ENCODE measurements at regions not wholly inside any gene's neighbourhood (a gene's known extent, or its start where the extent isn't known, plus 50 kb on each side); places are given as distances from the start of the nearest gene placed in this dataset.

DNA sequence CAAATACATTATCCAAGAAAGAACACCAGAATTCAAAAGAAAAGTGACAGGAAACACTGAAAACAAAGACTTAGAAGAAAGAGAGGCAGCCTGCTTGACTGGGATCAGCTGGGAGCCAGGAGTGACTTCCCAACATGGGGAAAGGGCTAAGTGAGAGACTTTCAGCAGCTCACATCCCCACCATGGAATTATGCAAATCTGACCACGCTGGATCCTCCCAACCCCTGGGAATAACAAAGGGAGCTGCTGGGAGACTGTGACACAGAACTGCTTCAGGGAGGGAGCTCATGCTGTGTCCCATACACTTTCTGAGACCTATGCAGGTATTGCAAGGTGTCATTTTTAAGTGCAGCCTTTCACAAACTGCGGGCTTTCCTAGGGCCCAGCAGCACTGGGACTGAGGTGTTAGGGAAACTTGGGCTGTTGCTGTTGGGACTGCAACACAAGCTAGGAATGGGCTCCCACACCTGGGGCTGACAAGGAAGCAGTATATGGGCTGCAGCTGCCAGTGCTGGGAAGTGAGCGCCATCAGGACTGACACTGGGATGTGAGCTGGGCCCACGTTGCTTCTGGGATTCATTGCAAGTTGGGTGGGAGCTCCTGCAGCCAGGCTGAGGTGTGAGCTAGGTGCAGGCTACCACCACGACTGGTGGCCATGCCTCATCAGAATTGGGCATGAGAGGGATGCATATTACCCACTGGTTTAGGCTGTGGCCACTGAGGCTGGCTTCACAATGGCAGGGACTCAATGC is 139.1 kb downstream of the KDR start:
- no peak for DNase-seq

DNA sequence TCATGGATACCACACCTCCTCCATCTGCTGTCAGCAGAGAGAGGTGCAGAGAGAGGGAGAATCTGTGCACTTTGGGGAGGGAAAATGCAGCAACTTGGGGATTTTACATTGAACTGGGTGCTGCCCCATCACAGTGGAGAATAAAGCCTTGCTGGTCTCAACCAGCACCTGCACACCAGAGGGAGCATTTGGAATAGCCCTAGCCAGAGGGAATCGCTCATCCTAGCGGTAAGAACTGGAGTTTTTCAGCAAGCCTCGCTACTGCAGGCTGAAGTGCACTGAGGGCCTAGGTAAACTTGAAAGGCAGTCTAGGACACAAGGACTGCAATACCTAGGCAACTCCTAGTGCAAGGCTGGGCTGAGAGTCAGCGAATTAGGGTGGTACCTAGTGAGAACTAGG is 148.7 kb downstream of the KDR start:
- DNase-seq, result no peak

GRCh38 chr4:54976031-54976430 is 149.4 kb downstream of the KDR start:
- DNase-seq, result no peak

DNA sequence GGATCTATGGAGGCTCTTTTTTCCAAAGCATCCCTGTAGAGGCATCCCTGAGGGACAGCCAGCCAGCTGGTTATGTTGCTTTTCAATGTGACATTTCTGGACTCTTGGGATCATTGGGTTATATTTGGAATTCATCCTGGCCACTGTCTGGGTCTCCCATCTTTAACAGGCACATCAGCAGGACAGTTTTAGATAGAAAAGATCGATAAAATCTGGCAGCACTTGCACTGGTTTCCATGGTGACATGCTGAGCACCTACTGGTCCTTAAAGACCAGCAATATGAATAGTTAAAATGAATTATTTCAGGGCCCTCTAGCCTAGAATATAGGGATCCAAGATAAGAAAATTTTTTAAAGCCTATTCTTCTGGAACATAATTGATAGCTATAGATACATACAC is 151.6 kb downstream of the KDR start:
- no peak for DNase-seq

- DNase-seq, result peak; percentile 51
Measured at GRCh38 chr4:54971474-54971950, 153.9 kb downstream of the KDR start.

GRCh38 chr4:54967289-54967688 is 158.1 kb downstream of the KDR start:
- DNase-seq, result no peak

DNA sequence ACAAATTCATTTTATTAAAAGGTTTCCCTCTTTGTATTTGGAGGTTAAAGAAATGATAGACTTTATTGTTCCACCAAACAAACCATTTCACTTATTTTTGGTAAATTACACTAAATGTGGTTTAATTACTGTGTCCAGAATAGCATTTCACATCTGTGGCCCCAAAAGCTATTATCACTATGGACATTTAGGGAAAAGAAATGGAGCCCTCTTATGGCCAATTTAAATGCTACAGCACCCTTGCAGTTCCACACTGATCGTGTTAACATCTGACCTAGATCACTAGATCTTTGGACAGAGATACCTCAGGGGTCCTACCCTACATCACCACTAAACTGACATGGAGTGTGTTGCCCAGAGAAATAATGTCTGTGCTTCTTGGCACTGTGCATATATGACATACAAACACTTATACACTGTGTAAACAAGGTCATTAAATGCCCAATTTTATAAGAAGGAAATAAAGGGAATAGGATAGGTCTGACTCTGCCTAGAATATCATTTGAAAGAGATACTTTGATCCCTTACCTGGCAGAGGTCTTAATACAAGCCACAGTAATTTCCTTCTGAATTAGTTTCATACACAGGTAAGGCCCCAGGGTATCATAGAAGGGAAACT is 163.9 kb downstream of the KDR start:
- peak; percentile 48 for DNase-seq

DNA sequence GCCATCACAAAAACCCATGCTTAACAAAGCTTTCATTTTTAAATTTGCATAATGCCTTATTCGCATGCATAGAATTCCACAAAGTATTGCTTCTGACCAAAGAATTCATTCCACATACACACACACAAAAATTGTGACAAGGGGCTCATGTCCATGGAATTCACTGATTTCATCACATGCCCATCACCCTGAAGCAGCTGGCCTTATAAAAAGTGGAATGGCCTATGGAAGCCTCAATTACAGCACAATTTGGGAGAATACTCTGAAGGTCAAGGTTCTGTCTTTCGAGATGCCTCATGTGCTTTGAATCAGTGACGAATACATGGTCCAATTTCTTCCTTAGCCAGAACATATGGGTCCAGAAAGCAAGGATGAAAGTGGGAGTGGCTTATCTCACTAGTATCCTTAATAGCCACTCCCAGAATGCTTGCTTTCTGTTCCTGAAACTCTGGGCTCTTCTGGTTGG is 165.7 kb downstream of the KDR start:
- DNase-seq, result peak; percentile 94

DNA sequence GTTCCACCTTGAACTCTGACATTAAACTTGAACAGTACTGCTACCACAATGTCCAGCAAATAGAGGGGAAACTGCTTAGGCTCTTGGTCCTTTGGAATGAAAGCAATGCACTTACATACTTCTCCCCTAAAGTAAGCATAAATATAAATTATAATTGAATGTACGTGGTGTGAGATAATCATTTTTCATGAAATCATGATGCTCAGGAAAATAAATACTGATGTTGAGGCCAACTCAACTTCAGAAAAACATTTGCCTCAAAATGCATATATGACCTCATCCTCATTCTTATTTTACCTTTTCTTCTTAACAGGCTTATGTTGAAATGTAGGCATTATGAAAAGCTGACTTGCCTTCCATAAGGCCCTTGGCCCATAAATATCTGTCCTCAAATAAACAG is 166.3 kb downstream of the KDR start:
- DNase-seq, result no peak

DNA sequence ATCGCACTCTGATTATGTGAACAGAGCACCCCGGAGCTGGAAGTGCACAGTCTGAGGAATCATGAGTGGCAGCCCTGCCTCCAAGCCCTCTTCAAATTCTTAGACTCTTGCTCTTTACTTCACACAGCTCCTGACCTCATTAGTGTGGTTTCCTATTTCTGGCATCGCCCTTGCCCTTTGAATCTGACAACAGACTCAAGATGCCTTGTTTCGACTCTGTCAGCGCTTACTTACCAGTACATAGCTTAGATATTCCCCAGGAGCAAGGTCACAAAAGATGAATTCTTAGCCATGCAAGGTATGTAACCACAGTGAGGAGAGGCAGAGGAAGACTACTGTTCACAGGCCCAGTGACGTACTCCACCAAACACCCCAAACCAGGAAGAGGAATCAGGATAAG is 167.2 kb downstream of the KDR start:
- peak; percentile 53 for DNase-seq

DNA sequence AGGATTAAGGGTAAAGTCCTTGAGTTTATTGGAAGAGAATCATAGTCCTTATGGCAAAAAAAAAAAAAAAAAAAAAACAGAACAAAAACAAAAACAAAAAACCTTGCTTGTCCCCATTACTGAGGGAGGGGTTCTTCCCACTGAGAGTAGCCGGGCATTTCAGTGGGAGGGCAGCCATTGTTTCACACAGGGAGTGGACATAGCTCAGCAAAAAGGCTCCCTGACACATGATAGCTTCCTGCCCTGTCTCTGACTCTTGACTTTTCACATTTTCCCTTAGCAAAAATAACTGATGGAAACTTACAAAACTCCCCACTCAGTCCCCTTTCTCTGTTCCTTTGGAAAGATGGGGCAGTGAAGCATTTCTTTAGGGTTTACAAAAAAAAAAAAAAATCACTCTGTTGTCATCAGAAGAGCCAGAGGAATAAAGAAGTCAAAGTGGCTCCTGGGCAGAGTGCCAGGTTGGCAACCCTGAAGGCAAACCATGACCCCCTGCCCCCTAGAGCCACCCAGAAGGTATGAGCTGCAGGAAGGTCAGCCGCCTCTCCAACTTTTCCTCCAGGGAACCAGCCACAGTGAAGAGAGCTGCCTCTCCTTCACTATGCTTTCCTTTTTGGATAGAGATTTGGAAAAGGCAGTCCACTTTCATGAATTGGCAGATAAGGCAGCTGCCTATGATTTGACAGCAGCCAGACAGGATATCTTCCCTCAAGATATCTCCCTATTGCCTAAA is 170.6 kb downstream of the KDR start:
- DNase-seq, result no peak

DNA sequence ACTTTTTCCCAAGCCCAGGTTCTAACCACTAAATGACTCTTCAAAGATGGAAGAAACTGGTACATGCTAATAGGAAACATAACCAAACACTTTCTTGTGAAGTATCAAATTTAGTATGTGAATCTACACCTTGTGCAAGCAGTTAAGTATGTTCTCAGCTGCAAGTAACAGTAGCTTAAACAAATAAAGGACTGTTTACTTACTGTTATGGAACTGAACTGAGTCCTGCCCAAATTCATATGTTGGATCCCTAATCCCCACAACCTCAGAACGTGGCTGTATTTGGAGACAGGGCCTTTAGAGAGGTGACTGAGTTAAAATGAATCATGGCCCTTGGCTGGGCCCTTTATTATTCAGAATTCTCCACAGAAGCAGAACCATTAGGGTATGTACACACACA is 178.7 kb downstream of the KDR start:
- no peak for DNase-seq

- no peak for DNase-seq
Measured at GRCh38 chr4:54945838-54946237, 179.6 kb downstream of the KDR start.

DNA sequence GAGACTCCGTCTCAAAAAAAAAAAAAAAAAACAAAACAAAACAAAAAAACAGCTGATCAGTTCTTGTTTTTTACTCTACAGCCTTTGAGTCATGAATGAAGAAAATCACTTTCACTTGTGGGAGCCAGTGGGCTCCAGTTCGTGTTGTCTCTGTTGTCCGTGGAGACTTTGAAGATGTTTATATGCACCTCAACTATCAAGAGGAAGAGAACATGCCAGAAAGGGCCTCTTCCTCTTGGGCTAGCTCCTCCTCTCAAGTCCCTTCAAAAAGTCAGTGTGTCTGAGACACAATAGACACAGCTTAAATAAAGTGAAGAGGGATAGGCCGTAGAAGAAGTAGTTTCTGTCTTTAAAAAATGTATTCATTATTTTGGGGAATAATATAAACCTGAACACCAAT is 182.7 kb downstream of the KDR start:
- DNase-seq, result no peak

GRCh38 chr4:54941994-54942552 is 183.3 kb downstream of the KDR start:
- no peak for DNase-seq

DNA sequence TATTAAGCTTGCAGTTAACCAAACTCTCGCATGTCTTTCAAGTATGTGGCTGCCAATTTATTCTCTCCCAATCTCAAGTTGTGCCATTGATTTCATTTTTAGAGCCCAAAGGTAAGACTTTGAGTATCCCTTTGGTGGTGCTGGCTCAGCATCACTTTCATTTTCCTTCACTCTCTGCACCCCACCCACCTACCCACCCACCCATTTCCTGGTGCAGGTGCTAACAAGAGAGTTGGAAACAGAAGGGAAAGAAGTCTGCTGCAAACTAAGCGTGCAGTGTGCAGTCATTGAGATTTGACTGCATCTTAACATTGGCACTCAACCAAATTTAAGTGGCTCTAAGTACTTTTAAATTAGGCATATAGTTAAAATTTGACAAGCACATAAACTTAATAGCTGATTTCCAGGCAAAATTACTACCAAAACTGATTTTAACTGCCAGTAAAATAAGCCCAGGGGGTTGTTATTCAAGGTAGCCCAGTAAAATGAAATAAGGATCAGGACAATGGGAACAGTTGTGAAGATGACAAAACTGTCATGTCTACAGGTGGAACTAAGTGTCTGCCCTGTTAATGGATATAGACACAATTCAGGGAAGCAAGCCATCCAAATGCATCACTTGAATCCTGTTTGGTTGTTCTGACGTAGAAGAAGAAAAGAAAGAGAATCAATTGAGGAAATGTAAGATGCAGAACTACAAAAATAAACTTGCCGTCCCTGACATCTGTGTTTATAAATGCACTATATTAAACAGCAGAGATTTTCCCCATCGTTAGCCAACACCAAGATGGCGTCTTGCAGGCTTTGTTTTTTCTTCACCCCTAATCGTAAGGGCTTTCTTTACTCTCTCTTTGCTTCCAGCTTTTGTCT is 184.2 kb downstream of the KDR start:
- DNase-seq, result no peak

- DNase-seq, result peak; percentile 15
Measured at GRCh38 chr4:54937501-54937900, 187.9 kb downstream of the KDR start.

- no peak for DNase-seq
Measured at GRCh38 chr4:54933579-54933978, 191.8 kb downstream of the KDR start.

GRCh38 chr4:54930226-54930625 is 195.2 kb downstream of the KDR start:
- DNase-seq, result peak; percentile 30

GRCh38 chr4:54929459-54929858 is 195.9 kb downstream of the KDR start:
- no peak for DNase-seq

DNA sequence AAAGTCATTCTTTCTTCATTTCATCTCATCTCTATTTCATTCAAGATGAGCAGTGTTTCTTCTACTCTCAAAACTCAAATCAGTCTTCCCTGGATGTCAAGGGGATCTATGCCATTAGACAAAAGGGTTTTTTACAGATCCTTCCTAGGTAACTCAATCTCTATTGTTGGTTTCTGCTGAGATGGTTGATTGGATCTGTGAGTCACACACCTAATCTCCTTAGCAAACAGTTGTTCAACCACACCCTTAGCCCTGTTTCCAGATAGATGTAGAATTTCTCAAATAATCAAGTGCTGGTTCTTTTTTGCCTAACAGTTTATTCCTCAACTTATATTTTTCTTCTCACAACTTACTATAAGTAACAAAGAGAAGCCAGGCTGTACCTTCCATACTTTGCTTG is 200.5 kb downstream of the KDR start:
- no peak for DNase-seq

GRCh38 chr4:54915276-54915675 is 210.1 kb downstream of the KDR start:
- DNase-seq, result no peak

- DNase-seq, result no peak
Measured at GRCh38 chr4:54914781-54915180, 210.6 kb downstream of the KDR start.

All from fibroblast of skin of right quadriceps (primary cell).